HFF-Myc (cell line): ENCODE measurements at regions not wholly inside any gene's neighbourhood (a gene's known extent, or its start where the extent isn't known, plus 50 kb on each side); places are given as distances from the start of the nearest gene placed in this dataset.
"Not testable (repeated sequence)": the region's sequence is repeated elsewhere in the genome, so short reads cannot be mapped to it uniquely, and the experiment has no call there.

Experiments used
- DNase-seq: peaks from one replicate; pipeline ENCODE4 v3.0.0-alpha.2; 2011; ENCODE audit warnings: low read depth; ENCODE audit errors: extremely low read depth
- H3K4me3 ChIP-seq: replicated peaks from 2 replicates; pipeline ENCODE4 v1.5.1; 2011; ENCODE audit warnings: low read depth, mild to moderate bottlenecking, control low read depth, low read length
- TF ChIP-seq, protein P1 (sequence below): IDR thresholded peaks from 2 replicates; pipeline ENCODE4 v1.5.1; 2012; ENCODE audit warnings: mild to moderate bottlenecking, low read depth, low read length, control low read depth; ENCODE audit errors: missing control alignments

DNA sequence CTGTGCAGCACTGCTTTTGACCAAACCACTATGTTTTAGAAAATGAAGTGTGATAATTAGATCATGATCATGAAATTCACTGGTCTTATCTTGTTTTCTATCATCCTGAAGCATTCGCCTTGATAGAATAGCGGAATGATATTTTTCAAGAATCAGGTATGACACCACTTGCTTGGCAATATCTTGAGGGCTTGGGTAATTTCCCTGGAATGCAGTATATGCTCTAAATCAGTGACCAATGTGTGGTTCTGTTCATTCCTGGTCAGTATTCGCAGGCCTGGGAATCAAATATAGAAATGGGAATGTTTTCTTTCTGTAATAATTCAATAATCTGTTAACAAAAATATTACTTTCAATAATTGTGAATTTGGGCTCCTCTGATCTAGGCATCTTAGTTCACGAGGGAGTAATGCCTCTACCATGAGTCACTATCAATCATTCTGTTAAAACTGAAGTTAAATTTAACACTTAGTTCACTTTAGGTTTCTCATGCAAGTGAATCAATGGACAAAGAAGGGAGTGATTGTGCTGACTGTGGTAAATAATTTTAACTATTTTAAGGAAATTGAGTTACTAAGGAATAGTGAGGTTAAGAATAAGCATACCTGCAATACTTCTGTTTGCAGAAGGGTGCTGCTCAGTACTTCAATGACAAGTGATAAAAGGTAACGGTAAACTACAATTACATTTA lies 137.9 kb downstream of the PCDH20 start:
- DNase-seq: no peak
- no peak overlapping the region for H3K4me3 ChIP-seq
- TF ChIP-seq, protein P1, sequence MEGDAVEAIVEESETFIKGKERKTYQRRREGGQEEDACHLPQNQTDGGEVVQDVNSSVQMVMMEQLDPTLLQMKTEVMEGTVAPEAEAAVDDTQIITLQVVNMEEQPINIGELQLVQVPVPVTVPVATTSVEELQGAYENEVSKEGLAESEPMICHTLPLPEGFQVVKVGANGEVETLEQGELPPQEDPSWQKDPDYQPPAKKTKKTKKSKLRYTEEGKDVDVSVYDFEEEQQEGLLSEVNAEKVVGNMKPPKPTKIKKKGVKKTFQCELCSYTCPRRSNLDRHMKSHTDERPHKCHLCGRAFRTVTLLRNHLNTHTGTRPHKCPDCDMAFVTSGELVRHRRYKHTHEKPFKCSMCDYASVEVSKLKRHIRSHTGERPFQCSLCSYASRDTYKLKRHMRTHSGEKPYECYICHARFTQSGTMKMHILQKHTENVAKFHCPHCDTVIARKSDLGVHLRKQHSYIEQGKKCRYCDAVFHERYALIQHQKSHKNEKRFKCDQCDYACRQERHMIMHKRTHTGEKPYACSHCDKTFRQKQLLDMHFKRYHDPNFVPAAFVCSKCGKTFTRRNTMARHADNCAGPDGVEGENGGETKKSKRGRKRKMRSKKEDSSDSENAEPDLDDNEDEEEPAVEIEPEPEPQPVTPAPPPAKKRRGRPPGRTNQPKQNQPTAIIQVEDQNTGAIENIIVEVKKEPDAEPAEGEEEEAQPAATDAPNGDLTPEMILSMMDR: no peak

DNA sequence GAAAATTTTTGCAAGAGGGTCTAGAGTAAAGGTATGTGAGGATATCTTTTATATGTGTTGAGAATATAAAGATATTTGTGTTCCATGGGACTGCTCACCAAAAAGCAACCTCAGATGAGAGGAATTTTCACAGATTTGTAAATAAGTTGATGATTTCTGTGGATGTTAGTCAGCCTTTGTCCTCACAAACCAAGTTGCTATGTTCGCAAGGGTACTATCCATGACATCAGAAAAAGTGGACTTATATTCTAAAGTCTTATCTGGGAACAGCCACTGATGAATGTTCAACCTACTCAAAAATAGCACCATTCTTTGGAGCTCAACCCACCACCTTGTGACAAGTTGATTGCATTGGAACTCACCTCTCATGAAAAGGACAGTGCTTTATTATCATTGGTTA lies 138.6 kb downstream of the PCDH20 start:
- no peak overlapping the region for H3K4me3 ChIP-seq
- no peak for DNase-seq
- TF ChIP-seq, protein P1: no peak

DNA sequence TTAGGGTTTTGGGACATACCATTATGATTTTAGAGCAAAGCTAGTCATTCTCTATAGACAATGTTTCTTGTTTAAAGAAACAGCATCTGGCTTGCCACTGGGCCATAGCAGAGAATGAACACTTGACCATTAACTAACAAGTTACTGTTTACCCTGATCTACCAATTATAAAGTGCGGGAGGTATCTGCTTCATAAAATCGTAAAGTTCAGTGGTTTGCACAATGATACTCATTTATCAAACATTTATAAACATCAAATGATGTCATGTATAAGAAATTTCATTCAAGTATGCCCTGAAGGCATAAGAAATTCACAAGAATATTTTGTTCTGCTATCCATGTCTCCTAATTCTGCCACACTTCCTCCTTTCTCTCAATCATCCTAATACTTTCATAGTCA lies 139.2 kb downstream of the PCDH20 start:
- H3K4me3 ChIP-seq: no peak overlapping the region

DNA sequence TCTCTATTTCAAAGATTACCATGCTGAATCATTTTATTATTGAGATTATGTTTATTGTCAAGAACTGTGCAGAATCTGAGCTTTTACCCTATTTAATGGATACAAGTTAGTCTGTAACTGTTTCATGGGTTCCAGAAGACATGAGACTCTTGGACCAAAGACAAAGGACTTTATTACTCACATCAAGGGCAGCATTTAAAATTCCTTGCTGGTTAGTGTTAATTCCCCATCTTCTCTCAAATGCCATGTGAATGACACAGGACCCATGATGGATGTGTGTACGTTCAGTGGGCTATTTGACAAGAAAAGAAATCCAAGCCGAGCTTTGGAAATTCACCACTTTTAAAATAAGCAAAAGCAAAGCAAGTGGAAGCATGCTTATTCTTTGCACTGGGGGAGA lies 139.9 kb downstream of the PCDH20 start:
- TF ChIP-seq, protein P1: no peak
- H3K4me3 ChIP-seq: no peak overlapping the region
- no peak for DNase-seq

More for the DNA sequence above, 139.2 kb downstream of the PCDH20 start:
- no peak for DNase-seq
- TF ChIP-seq, protein P1: no peak

DNA sequence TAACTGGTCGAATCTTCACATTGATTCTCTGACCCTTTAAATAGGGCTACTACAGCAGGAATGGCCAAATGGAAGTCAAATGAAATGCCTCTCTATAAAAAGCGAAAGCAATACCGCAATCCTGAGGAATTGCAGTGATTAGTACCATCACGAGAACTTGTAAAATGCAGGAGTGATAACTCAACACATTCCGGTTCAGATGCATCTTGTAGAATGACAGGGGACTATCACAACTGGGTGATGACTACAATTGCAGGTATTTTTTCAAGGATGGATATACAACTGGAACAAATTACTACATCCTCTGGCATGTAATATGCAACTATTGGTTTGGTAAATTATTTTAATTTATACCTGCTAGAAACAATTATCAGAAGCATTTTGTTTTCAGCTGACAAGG lies 140.4 kb downstream of the PCDH20 start:
- TF ChIP-seq, protein P1: no peak
- no peak for DNase-seq
- H3K4me3 ChIP-seq: no peak overlapping the region

DNA sequence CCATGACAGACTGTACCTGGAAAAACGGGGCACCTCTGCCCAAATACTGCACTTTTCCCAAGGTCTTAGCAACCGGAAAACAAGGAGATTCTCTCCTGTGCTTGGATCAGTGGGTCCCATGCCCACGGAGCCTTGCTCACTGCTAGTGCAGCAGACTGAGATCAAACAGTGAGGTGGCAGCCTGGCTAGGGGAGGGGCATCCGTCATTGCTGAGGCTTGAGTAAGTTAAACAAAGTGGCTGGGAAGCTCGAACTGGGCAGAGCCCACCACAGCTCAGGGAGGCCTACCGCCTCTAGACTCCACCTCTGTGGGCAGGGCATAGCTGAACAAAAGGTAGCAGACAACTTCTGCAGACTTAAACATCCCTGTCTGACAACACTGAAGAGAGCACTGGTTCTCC lies 148.8 kb downstream of the PCDH20 start:
- H3K4me3 ChIP-seq, DNase-seq: not testable (repeated sequence)

DNA sequence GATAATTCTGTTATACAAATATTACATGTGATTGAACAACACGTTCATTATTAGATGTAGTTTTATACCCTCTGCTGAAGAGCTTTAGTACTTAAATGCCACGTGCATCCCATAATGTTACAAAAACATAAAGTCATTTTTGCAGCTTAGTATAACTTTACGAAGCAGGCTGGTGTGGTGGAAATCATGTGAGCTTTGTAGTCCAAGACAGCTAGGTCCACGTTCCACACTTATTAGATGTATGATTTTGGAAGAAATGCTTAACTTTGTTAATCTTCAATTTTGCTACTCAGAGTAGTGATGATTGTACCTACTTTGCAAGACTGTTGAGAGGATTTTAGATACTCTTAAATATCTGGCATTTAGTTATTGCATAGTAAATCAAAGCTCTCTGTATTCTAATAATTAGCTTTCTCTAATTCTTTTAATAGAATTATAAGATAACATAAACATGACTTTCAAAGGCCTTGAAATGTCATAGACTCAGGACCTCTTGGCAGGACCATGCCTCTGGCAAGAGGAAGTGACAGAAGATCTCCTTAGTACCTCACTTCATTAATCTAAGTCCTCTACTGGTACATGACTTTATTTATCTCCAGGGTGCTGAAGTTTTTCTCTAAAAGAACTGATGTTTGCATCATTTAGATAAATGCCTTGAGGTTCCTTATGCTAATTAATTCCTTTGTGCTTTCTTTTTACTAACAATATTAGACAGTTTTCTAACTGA lies 153.7 kb downstream of the PCDH20 start:
- no peak for DNase-seq
- H3K4me3 ChIP-seq: no peak overlapping the region
- TF ChIP-seq, protein P1: no peak
